GM19372 (cell line): ENCODE measurements at regions not wholly inside any gene's neighbourhood (a gene's known extent, or its start where the extent isn't known, plus 50 kb on each side); places are given as distances from the start of the nearest gene placed in this dataset.

Experiments used
- ATAC-seq: cut with Tn5 transposase; IDR thresholded peaks from one replicate; pipeline ENCODE4 v1.9.1; 2021; ENCODE audit warnings: mild to moderate bottlenecking, low read depth, moderate library complexity; ENCODE audit not compliant: unreplicated experiment

GRCh38 chr9:38232895-38233294 is 159.6 kb upstream of the ALDH1B1 start:
- no peak for ATAC-seq

- no peak for ATAC-seq
Observed at GRCh38 chr9:38229504-38230155, 160.6 kb upstream of the SHB start.

DNA sequence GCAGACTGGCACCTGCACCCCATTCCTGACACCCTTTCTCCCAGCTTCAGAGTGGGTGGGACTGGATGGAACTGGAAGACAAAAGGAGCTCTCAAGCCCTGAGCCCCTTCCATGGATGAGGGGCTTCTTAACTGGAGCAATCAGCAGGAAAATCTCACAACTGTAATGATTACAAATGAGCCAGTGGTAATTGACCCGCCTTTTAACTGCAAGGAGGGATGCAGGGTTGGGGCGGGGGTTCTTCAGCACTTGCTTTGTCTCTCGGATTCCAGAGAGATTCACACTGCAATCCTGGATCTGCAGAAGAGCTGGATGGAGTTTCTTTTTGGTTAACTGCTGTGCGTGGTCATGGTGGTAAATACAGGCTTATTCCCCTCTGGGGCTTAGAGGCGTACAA is 160.1 kb upstream of the SHB start:
- ATAC-seq = no peak

DNA sequence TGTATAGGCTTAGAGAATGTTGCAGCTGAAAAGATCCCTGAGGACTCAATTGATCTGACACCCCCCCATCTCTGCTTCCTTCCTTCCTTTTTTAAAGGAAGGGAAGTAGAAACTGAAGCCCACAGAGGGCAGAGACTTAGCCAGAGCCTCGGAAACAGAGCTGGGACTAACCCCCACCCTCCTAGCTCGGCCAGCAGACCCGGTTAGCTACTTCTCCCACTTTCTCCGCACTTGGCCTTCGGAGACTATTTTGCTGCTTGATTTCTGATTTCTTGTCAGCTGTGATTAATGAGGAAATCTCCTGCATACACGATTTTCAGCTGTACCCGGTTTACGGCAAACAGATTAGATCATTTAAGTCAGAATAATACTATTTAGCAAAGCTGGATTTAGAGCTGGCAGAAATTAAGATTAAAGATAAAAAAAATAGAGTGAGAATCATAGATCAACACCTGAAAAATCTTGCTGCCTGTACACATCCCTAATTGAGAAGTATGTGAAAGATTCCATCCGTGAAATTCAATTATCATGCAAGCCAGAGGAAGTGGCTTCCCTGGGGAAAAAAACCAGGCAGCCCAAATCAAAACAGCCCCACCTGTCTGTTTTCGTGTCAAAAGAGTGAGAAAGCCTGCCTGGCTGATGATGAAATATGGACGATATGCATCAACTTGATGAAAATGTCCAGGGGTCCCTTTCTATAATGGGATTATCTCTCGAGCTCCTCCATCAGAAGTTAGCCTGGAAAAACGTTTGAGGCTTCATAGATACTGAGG is 159.5 kb upstream of the SHB start:
- no peak for ATAC-seq

DNA sequence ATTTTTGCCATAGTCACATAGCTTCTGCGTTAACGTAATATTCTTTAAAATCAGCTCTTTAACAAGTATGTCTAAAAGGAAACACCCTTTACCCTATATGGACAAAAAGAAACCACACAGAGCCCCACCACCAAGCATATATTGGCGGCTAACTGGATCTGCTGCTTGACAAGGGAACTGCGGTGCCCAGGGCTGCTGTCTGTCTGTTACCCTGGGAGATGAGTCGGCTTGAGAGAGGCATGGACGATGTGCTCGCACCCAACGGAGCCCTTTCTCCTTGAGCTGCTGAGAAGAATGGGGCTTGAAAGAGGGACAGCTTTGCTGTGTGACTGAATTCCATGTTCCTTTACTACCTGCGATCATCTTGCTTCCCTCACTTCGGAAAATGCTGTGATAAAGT is 158.6 kb upstream of the SHB start:
- no peak for ATAC-seq

GRCh38 chr9:38227061-38227540 is 158.1 kb upstream of the SHB start:
- peak; percentile 72 for ATAC-seq

- no peak for ATAC-seq
Observed at GRCh38 chr9:38226491-38226951, 157.5 kb upstream of the SHB start.

DNA sequence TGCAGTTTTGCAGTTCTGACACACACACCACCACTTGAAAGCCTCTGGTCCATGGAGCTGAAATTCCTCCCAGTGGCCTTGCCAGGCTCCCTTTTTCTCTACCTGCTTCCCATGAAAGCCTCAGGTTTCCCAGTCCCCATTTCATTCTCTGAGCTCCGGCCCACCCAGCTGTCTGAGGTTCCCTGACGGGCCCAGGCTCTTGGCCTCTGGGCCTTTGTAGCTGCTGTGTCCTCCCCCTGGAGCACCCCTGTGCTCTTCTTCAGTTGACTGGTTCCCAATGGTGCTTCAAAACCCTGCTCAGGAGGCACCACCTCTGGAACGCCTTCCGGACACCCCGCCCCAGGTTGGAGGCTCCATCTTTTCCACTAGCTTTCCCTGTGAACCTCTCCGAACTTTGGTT is 155.9 kb upstream of the SHB start:
- no peak for ATAC-seq

- no peak for ATAC-seq
Observed at GRCh38 chr9:38216572-38216971, 147.5 kb upstream of the SHB start.

- ATAC-seq = no peak
Observed at GRCh38 chr9:38215465-38215864, 146.4 kb upstream of the SHB start.

- ATAC-seq = no peak
Observed at GRCh38 chr9:38214432-38214831, 145.4 kb upstream of the SHB start.

DNA sequence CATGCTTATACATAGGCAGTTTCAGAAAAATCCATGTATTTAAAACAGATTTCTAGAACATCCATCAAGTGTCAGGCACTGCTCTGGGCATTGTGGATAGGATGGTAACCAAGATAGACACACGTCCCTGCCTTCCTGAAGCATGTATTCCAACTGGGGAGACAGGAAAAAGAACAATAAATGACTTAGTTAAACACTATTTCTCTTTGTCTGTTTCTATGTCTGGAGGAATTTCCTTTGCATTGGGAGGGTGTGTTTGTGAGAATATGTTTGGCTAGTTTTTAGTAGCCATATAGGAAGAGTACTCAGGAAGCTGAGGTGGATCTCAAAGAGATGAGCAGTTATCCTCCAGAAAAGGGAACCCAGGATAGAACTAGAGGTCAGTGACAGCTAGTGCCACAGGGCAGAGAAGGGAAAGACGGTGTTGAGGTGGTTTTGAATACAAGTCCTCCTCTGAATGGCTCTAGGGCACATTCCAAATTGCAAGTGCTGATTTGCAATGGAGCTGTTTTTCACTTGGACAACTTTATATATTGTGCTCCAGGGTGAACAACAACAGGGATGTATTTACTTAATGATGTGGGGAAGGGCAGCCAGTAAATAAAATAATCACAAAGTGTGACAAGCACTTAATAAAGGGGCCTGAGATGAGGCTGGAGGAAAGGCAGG is 144.7 kb upstream of the SHB start:
- no peak for ATAC-seq

DNA sequence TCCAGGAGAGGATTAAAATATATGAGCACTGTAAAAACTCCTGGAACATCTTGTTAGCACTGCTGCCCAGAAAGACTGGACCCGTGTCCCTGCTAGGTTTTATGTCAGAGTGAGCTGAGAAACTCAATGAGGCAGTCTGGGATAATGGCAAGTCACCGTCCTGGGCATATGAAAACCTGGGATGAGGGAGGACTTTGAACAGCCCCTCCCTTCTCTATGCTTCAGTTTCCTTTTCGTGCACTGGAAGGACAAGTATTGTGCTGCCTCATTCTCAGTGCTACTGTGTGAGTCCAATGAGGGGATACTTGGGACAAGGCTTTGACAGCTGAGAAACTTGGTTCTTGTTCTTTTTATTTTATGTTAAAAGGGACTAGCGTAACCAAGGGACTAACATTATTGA is 143.0 kb upstream of the SHB start:
- ATAC-seq = no peak

- ATAC-seq = no peak
Observed at GRCh38 chr9:38211002-38211401, 142.0 kb upstream of the SHB start.

DNA sequence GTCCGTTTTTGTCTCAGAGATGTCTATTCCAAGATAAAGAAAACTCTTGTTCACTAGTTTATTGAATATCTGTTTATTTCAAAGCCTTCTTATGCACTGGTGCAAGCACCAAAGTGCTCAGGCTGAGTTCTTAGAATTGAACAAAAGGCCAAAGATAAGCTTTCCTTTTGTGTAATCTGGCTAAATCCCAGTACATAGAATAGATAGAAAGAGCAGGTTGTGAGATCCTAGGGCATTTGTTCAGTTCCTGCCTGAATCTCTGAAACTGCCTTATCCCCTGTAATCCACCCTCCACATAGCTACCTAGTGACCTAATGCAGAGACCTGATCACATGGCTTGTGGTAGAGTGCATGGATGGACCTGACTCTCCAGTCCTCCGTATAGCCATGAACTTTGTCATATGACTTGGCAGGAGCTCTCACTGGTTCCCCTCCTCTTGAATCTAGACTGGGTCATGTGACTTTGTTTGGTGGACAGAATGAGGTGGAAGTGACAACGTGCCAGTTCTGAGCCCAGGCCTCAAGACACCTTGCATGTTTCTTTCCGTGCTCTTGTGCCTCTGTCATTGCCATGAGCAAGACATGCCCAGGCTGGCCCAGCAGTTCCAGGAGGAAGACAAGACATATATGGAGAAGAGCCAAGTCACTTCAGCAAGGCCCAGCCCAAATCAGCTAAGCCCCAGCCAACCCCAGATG is 139.3 kb upstream of the SHB start:
- no peak for ATAC-seq

DNA sequence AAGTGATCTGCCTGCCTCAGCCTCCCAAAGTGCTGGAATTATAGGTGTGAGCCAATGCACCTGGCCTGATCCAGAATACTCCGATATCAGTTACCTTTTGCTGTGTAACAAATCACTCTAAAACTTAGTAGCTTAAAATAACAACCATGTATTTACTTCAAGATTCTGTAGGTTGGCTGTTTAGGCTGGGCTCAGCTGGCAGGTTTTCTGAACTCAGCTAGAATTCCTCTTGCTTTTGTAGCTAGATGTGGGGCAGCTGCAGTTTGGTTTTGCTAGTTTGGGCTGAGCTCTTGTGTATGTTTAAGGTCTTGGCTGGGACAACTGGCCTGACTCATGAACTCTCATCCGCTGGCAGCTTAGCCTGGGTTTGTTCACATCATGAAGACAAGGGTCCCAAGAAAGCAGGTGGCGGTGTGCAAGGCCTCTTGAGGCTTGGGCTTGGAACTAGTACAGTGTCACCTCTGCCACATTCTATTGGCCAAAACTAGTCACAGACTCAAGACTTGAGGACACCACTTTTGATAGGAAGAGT is 138.3 kb upstream of the SHB start:
- ATAC-seq = no peak

- ATAC-seq = no peak
Observed at GRCh38 chr9:38205279-38205678, 136.3 kb upstream of the SHB start.

- no peak for ATAC-seq
Observed at GRCh38 chr9:38202336-38202938, 133.4 kb upstream of the SHB start.

DNA sequence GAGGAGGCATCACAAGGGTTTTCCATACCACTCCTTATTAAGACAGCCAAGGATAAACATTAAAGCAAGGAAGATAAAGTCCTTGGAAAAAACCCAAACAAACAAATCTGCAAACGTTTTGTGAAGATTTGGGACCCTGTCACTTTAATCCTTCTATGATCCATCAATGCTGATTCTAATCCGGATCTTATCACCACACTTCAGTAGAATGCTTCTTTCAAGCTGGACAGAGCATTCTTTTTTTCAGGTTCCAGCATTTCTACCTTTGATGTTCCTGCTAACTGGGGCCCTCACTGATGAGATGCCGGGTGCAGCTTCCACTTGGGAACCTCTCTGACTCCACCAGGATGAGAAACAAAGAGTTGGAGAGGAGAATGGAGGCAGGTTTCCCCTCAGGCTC is 132.8 kb upstream of the SHB start:
- no peak for ATAC-seq

DNA sequence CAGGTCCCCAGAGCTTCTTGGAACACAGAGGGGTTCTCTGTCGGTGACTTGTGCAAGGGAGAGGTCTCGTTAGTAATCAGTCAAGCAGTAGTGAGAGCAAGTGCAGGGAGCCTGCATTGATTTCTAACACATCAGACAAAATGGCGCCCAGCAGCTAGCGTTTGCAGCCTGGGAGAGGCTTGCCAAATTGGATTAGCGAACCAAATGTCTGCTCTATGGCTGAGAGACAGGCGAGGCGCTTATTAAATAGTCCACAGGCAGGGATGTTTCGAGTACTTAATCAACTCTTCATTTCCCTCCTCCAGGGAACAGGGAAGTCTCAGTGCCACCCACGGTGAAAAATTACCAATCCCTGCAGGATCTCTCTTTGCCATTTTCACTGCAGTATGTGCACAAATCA is 131.4 kb upstream of the SHB start:
- no peak for ATAC-seq
